ENCODE measurements at regions not wholly inside any gene's neighbourhood (a gene's known extent, or its start where the extent isn't known, plus 50 kb on each side); places are given as distances from the start of the nearest gene placed in this dataset.

GRCh38 chr4:181701214-181701613, 542.0 kb upstream of the TENM3 start:
- no peak overlapping the region for H3K56ac ChIP-seq (ENCODE audit: low read length)
- H3K9ac ChIP-seq (ENCODE audit: low read length): no peak overlapping the region
- no peaks in the 10 kb centered on the region for H3K27me3 ChIP-seq (ENCODE audit: insufficient read depth, low read length, poor library complexity)
- H2AK5ac ChIP-seq (ENCODE audit: low read length): no peak overlapping the region
- no peaks in the 10 kb centered on the region for H3K79me1 ChIP-seq (ENCODE audit: low read length)
- H3K4ac ChIP-seq (ENCODE audit: low read depth, low read length): no peak overlapping the region
- H3K36me3 ChIP-seq (ENCODE audit: control insufficient read depth, insufficient read depth, low read length): no peaks in the 10 kb centered on the region
- H3K4me1 ChIP-seq (ENCODE audit: control insufficient read depth, low read depth, low read length): no peaks in the 10 kb centered on the region
- H3K23ac ChIP-seq (ENCODE audit: low read length): no peak overlapping the region
- DNase-seq: no peak
- no peak overlapping the region for H3K18ac ChIP-seq (ENCODE audit: low read length)
- H3K4me2 ChIP-seq (ENCODE audit: low read length): no peak overlapping the region
- H4K5ac ChIP-seq (ENCODE audit: low read length): no peak overlapping the region
- no peak overlapping the region for H2BK120ac ChIP-seq (ENCODE audit: low read depth, low read length)
- H2BK15ac ChIP-seq (replicated peaks; ENCODE audit: low read depth): no peak overlapping the region
- no peak overlapping the region for H3K27ac ChIP-seq (ENCODE audit: low read depth, low read length)
- no peak overlapping the region for H3K4me3 ChIP-seq (ENCODE audit: low read length)
- no CpG with 5 or more reads among the region's 5 CpGs for WGBS (ENCODE audit: extremely low coverage, insufficient coverage, low lambda C conversion rate)
- no peak overlapping the region for H4K8ac ChIP-seq (ENCODE audit: low read depth, low read length)
- H2BK5ac ChIP-seq (ENCODE audit: low read length): no peak overlapping the region
- H3K79me2 ChIP-seq (ENCODE audit: control insufficient read depth, insufficient read depth, low read length): no peaks in the 10 kb centered on the region

DNA sequence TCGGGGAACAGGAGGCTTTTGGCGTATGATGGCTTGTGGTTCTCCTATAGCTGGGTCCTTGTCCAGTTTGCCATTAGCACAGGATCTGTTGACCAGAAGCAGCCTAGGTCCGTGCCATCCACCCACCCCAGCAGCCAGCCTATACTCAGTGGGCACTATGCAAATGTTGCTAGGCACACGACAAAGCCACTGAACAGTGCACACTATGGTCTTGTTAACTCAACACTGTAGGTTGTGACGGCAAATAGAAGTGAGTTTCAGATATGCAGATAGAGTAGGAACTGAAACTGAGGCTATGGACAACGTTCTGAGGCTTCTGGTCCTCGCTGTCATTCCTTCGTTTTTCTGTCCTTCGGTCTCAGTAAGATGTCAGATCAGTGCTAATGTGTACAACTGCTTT, 541.3 kb upstream of the TENM3 start:
- H2BK120ac ChIP-seq (ENCODE audit: low read depth, low read length): no peak overlapping the region
- H2BK15ac ChIP-seq (replicated peaks; ENCODE audit: low read depth): no peak overlapping the region
- H3K56ac ChIP-seq (ENCODE audit: low read length): no peak overlapping the region
- H3K27me3 ChIP-seq (ENCODE audit: insufficient read depth, low read length, poor library complexity): no peaks in the 10 kb centered on the region
- H3K23ac ChIP-seq (ENCODE audit: low read length): no peak overlapping the region
- no peak overlapping the region for H3K18ac ChIP-seq (ENCODE audit: low read length)
- H3K79me1 ChIP-seq (ENCODE audit: low read length): no peaks in the 10 kb centered on the region
- no peak for DNase-seq
- no peak overlapping the region for H3K4me3 ChIP-seq (ENCODE audit: low read length)
- H3K4me1 ChIP-seq (ENCODE audit: control insufficient read depth, low read depth, low read length): no peaks in the 10 kb centered on the region
- no peak overlapping the region for H4K5ac ChIP-seq (ENCODE audit: low read length)
- H2AK5ac ChIP-seq (ENCODE audit: low read length): no peak overlapping the region
- H2BK5ac ChIP-seq (ENCODE audit: low read length): no peak overlapping the region
- H4K8ac ChIP-seq (ENCODE audit: low read depth, low read length): no peak overlapping the region
- no peaks in the 10 kb centered on the region for H3K79me2 ChIP-seq (ENCODE audit: control insufficient read depth, insufficient read depth, low read length)
- H3K4ac ChIP-seq (ENCODE audit: low read depth, low read length): no peak overlapping the region
- H3K9ac ChIP-seq (ENCODE audit: low read length): no peak overlapping the region
- no peaks in the 10 kb centered on the region for H3K36me3 ChIP-seq (ENCODE audit: control insufficient read depth, insufficient read depth, low read length)
- WGBS (ENCODE audit: extremely low coverage, insufficient coverage, low lambda C conversion rate): no CpG with 5 or more reads among the region's 9 CpGs
- H3K4me2 ChIP-seq (ENCODE audit: low read length): no peak overlapping the region
- H3K27ac ChIP-seq (ENCODE audit: low read depth, low read length): no peak overlapping the region

- Histone ChIP-seq H2AK5ac (ENCODE audit: low read length) (no peak overlapping the region), H3K18ac (ENCODE audit: low read length) (no peak overlapping the region), H3K79me2 (ENCODE audit: control insufficient read depth, insufficient read depth, low read length) (no peaks in the 10 kb centered on the region), H2BK15ac (replicated peaks; ENCODE audit: low read depth) (no peak overlapping the region), H4K5ac (ENCODE audit: low read length) (no peak overlapping the region), H3K27me3 (ENCODE audit: insufficient read depth, low read length, poor library complexity) (no peaks in the 10 kb centered on the region), H3K9ac (ENCODE audit: low read length) (no peak overlapping the region), H3K79me1 (ENCODE audit: low read length) (no peaks in the 10 kb centered on the region), H3K4ac (ENCODE audit: low read depth, low read length) (no peak overlapping the region), H3K36me3 (ENCODE audit: control insufficient read depth, insufficient read depth, low read length) (no peaks in the 10 kb centered on the region), H3K23ac (ENCODE audit: low read length) (no peak overlapping the region), H3K56ac (ENCODE audit: low read length) (no peak overlapping the region), H3K4me2 (ENCODE audit: low read length) (no peak overlapping the region), H4K8ac (ENCODE audit: low read depth, low read length) (no peak overlapping the region), H2BK5ac (ENCODE audit: low read length) (no peak overlapping the region), H2BK120ac (ENCODE audit: low read depth, low read length) (no peak overlapping the region), H3K4me1 (ENCODE audit: control insufficient read depth, low read depth, low read length) (no peaks in the 10 kb centered on the region), H3K4me3 (ENCODE audit: low read length) (no peak overlapping the region), H3K27ac (ENCODE audit: low read depth, low read length) (no peak overlapping the region)
- no peak for DNase-seq
- no CpG with 5 or more reads among the region's 11 CpGs for WGBS (ENCODE audit: extremely low coverage, insufficient coverage, low lambda C conversion rate)
Measured at GRCh38 chr4:181702864-181703495, 540.2 kb upstream of the TENM3 start.

GRCh38 chr4:181710143-181710542, 533.1 kb upstream of the TENM3 start:
- Histone ChIP-seq H3K18ac (ENCODE audit: low read length) (no peak overlapping the region), H3K79me1 (ENCODE audit: low read length) (no peaks in the 10 kb centered on the region), H3K56ac (ENCODE audit: low read length) (no peak overlapping the region), H3K4me2 (ENCODE audit: low read length) (no peak overlapping the region), H3K36me3 (ENCODE audit: control insufficient read depth, insufficient read depth, low read length) (no peaks in the 10 kb centered on the region), H4K5ac (ENCODE audit: low read length) (no peak overlapping the region), H2BK15ac (replicated peaks; ENCODE audit: low read depth) (no peak overlapping the region), H3K27ac (ENCODE audit: low read depth, low read length) (no peak overlapping the region), H3K4ac (ENCODE audit: low read depth, low read length) (no peak overlapping the region), H3K4me3 (ENCODE audit: low read length) (no peak overlapping the region), H3K79me2 (ENCODE audit: control insufficient read depth, insufficient read depth, low read length) (no peaks in the 10 kb centered on the region), H3K9ac (ENCODE audit: low read length) (no peak overlapping the region), H4K8ac (ENCODE audit: low read depth, low read length) (no peak overlapping the region), H2AK5ac (ENCODE audit: low read length) (no peak overlapping the region), H3K23ac (ENCODE audit: low read length) (no peak overlapping the region), H2BK5ac (ENCODE audit: low read length) (no peak overlapping the region), H3K4me1 (ENCODE audit: control insufficient read depth, low read depth, low read length) (no peaks in the 10 kb centered on the region), H3K27me3 (ENCODE audit: insufficient read depth, low read length, poor library complexity) (no peaks in the 10 kb centered on the region), H2BK120ac (ENCODE audit: low read depth, low read length) (no peak overlapping the region)
- no CpG with 5 or more reads among the region's 7 CpGs for WGBS (ENCODE audit: extremely low coverage, insufficient coverage, low lambda C conversion rate)
- DNase-seq: no peak

- H3K9ac ChIP-seq (ENCODE audit: low read length): no peak overlapping the region
Measured at GRCh38 chr4:181711387-181711786, 531.8 kb upstream of the TENM3 start.

GRCh38 chr4:181728305-181728966, 514.8 kb upstream of the TENM3 start:
- no peaks in the 10 kb centered on the region for H3K4me1 ChIP-seq (ENCODE audit: control insufficient read depth, low read depth, low read length)
- no peak overlapping the region for H3K27ac ChIP-seq (ENCODE audit: low read depth, low read length)
- no peak overlapping the region for H2AK5ac ChIP-seq (ENCODE audit: low read length)
- H3K79me2 ChIP-seq (ENCODE audit: control insufficient read depth, insufficient read depth, low read length): no peaks in the 10 kb centered on the region
- WGBS (ENCODE audit: extremely low coverage, insufficient coverage, low lambda C conversion rate): no CpG with 5 or more reads among the region's 5 CpGs
- no peak overlapping the region for H3K4ac ChIP-seq (ENCODE audit: low read depth, low read length)
- no peaks in the 10 kb centered on the region for H3K36me3 ChIP-seq (ENCODE audit: control insufficient read depth, insufficient read depth, low read length)
- H3K9ac ChIP-seq (ENCODE audit: low read length): no peak overlapping the region
- no peak overlapping the region for H3K4me2 ChIP-seq (ENCODE audit: low read length)
- no peak overlapping the region for H2BK5ac ChIP-seq (ENCODE audit: low read length)
- no peaks in the 10 kb centered on the region for H3K79me1 ChIP-seq (ENCODE audit: low read length)
- H3K4me3 ChIP-seq (ENCODE audit: low read length): no peak overlapping the region
- no peak overlapping the region for H2BK120ac ChIP-seq (ENCODE audit: low read depth, low read length)
- no peak overlapping the region for H3K18ac ChIP-seq (ENCODE audit: low read length)
- H3K56ac ChIP-seq (ENCODE audit: low read length): no peak overlapping the region
- peak; percentile 72 for DNase-seq
- no peak overlapping the region for H3K23ac ChIP-seq (ENCODE audit: low read length)
- H4K8ac ChIP-seq (ENCODE audit: low read depth, low read length): no peak overlapping the region
- no peaks in the 10 kb centered on the region for H3K27me3 ChIP-seq (ENCODE audit: insufficient read depth, low read length, poor library complexity)
- no peak overlapping the region for H2BK15ac ChIP-seq (replicated peaks; ENCODE audit: low read depth)
- H4K5ac ChIP-seq (ENCODE audit: low read length): no peak overlapping the region

More at GRCh38 chr4:181711387-181711786, 531.8 kb upstream of the TENM3 start:
- no peak overlapping the region for H3K4me3 ChIP-seq (ENCODE audit: low read length)
- no peak overlapping the region for H2BK15ac ChIP-seq (replicated peaks; ENCODE audit: low read depth)
- no peak overlapping the region for H3K18ac ChIP-seq (ENCODE audit: low read length)
- no CpG with 5 or more reads among the region's 1 CpG for WGBS (ENCODE audit: extremely low coverage, insufficient coverage, low lambda C conversion rate)
- H2BK120ac ChIP-seq (ENCODE audit: low read depth, low read length): no peak overlapping the region
- no peaks in the 10 kb centered on the region for H3K79me1 ChIP-seq (ENCODE audit: low read length)
- H3K4me1 ChIP-seq (ENCODE audit: control insufficient read depth, low read depth, low read length): no peaks in the 10 kb centered on the region
- H3K27me3 ChIP-seq (ENCODE audit: insufficient read depth, low read length, poor library complexity): no peaks in the 10 kb centered on the region
- H4K5ac ChIP-seq (ENCODE audit: low read length): no peak overlapping the region
- H3K4me2 ChIP-seq (ENCODE audit: low read length): no peak overlapping the region
- H3K4ac ChIP-seq (ENCODE audit: low read depth, low read length): no peak overlapping the region
- H3K23ac ChIP-seq (ENCODE audit: low read length): no peak overlapping the region
- H3K79me2 ChIP-seq (ENCODE audit: control insufficient read depth, insufficient read depth, low read length): no peaks in the 10 kb centered on the region
- no peak overlapping the region for H2BK5ac ChIP-seq (ENCODE audit: low read length)
- no peak overlapping the region for H3K27ac ChIP-seq (ENCODE audit: low read depth, low read length)
- H2AK5ac ChIP-seq (ENCODE audit: low read length): no peak overlapping the region
- H3K56ac ChIP-seq (ENCODE audit: low read length): no peak overlapping the region
- no peak overlapping the region for H4K8ac ChIP-seq (ENCODE audit: low read depth, low read length)
- H3K36me3 ChIP-seq (ENCODE audit: control insufficient read depth, insufficient read depth, low read length): no peaks in the 10 kb centered on the region
- DNase-seq: no peak

Measured in mesendoderm (in vitro differentiated cells).